ENCODE measurements at regions not wholly inside any gene's neighbourhood (a gene's known extent, or its start where the extent isn't known, plus 50 kb on each side); places are given as distances from the start of the nearest gene placed in this dataset.

DNA sequence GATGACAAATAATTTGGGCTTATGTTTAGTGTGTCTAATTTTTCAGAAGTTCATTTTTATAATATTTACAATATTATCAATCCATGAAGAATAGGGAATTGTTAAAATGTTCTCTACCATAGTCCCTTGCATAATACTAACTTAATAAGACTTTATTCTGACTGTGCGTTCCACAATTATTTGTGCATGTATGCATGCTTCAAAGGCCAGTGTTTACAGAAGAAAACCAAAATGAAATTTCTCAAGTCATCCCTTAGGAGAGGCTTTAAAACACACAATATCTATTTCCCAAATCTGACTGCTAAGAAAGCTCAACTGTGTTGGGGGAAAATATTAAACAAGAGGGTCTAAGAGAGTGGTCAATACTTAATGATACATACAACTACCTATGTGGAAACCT lies 226.3 kb upstream of the ANKRD50 start:
- Histone ChIP-seq H3K4me3 (ENCODE audit: control insufficient read depth in 1 of 2, extremely low read depth in 1 of 2, low read length in 1 of 2) (no peak overlapping the region), H3K27ac (ENCODE audit: low read length) (no peak overlapping the region), H3K27me3 (replicated peaks in 1 of 2; ENCODE audit: control insufficient read depth in 2 of 2, extremely low read depth in 1 of 2, insufficient read depth in 2 of 2, low read length in 1 of 2) (no peaks in the 10 kb centered on the region), H3K36me3 (ENCODE audit: control insufficient read depth in 2 of 2, extremely low read depth in 1 of 2, insufficient read depth in 1 of 2, low read length in 1 of 2) (no peaks in the 10 kb centered on the region), H3K4me1 (ENCODE audit: control insufficient read depth in 1 of 2, extremely low read depth in 1 of 2, insufficient read depth in 2 of 2, low read length in 2 of 2) (no peaks in the 10 kb centered on the region), H3K9me3 (no peaks in the 10 kb centered on the region)
- no peak for DNase-seq
- no peak overlapping the region for H3K27ac Mint-ChIP-seq
- CTCF ChIA-PET = no interaction called here
- H3K27me3 Mint-ChIP-seq = no peaks in the 10 kb centered on the region
- H3K4me1 Mint-ChIP-seq = no peaks in the 10 kb centered on the region
- POLR2A ChIA-PET = no interaction called here
- no peak overlapping the region for H3K4me3 Mint-ChIP-seq
- ATAC-seq (replicated peaks in 1 of 4) = no peak
- peaks cover 0 to 10% (median 0%) of the 10 kb centered on the region in 3 donors for H3K9me3 Mint-ChIP-seq
- no peaks in the 10 kb centered on the region for H3K36me3 Mint-ChIP-seq
- no CpG with 5 or more reads among the region's 1 CpG for WGBS (ENCODE audit: insufficient coverage)

DNA sequence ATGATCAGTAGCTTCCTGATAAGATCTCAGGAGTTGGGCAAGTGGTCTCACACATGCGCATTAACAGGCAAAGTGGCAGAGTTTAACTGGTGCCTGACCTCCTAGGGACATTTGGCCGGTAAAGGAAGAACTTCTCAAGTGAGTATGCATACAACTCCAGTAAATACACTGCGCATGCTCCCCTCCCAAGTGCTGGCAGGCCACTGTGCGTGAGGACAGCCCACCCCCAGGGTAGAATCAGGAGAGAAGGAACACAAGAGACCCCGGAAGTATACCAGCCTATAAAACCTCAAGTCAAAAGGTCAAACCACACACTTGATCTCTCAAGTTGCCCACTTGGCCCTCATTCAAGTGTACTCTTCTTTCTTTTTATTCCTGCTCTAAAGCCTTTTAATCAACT lies 225.5 kb upstream of the ANKRD50 start:
- Histone ChIP-seq H3K36me3 (ENCODE audit: control insufficient read depth in 2 of 2, extremely low read depth in 1 of 2, insufficient read depth in 1 of 2, low read length in 1 of 2) (no peaks in the 10 kb centered on the region), H3K27ac (ENCODE audit: low read length) (no peak overlapping the region), H3K4me3 (ENCODE audit: control insufficient read depth in 1 of 2, extremely low read depth in 1 of 2, low read length in 1 of 2) (no peak overlapping the region), H3K27me3 (replicated peaks in 1 of 2; ENCODE audit: control insufficient read depth in 2 of 2, extremely low read depth in 1 of 2, insufficient read depth in 2 of 2, low read length in 1 of 2) (no peaks in the 10 kb centered on the region), H3K4me1 (ENCODE audit: control insufficient read depth in 1 of 2, extremely low read depth in 1 of 2, insufficient read depth in 2 of 2, low read length in 2 of 2) (no peaks in the 10 kb centered on the region), H3K9me3 (no peaks in the 10 kb centered on the region)
- CTCF ChIA-PET = no interaction called here
- H3K27me3 Mint-ChIP-seq = no peaks in the 10 kb centered on the region
- POLR2A ChIA-PET = no interaction called here
- DNase-seq (no peak), ATAC-seq (replicated peaks in 1 of 4) (no peak)
- no peak overlapping the region for H3K27ac Mint-ChIP-seq
- H3K4me3 Mint-ChIP-seq = no peak overlapping the region
- H3K4me1 Mint-ChIP-seq = no peaks in the 10 kb centered on the region
- WGBS (ENCODE audit: insufficient coverage) = 72% methylated on average over 4 of the region's 5 CpGs
- H3K36me3 Mint-ChIP-seq = no peaks in the 10 kb centered on the region
- peaks cover 0 to 10% (median 0%) of the 10 kb centered on the region in 3 donors for H3K9me3 Mint-ChIP-seq

DNA sequence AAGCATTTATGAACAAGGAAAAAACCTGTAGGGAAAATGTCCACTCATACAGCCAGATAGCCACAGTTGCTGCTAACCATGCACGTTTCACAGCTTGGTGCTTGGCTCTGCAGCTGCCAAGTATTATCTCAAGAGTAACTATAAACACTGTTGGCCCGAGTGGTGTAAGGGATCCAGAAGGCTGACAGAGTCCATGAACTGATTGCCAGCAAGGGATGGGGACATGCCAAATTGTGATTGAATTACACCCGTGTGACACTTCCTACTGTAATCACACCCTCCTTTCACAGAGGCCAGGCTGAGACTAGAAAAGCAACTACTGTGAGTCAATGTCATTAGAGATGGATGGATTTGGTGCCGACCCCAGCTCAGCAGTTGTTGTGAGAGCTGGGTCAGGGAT lies 223.9 kb upstream of the ANKRD50 start:
- no peak overlapping the region for H3K4me3 Mint-ChIP-seq
- ATAC-seq (replicated peaks in 1 of 4) (no peak), DNase-seq (no peak)
- 47% methylated on average over 2 of the region's 4 CpGs for WGBS (ENCODE audit: insufficient coverage)
- no peaks in the 10 kb centered on the region for H3K27me3 ChIP-seq (replicated peaks in 1 of 2; ENCODE audit: control insufficient read depth in 2 of 2, extremely low read depth in 1 of 2, insufficient read depth in 2 of 2, low read length in 1 of 2)
- no peak overlapping the region for H3K27ac ChIP-seq (ENCODE audit: low read length)
- POLR2A ChIA-PET = no interaction called here
- CTCF ChIA-PET = no interaction called here
- no peak overlapping the region for H3K4me3 ChIP-seq (ENCODE audit: control insufficient read depth in 1 of 2, extremely low read depth in 1 of 2, low read length in 1 of 2)
- no peaks in the 10 kb centered on the region for H3K4me1 Mint-ChIP-seq
- H3K27me3 Mint-ChIP-seq = no peaks in the 10 kb centered on the region
- no peaks in the 10 kb centered on the region for H3K36me3 ChIP-seq (ENCODE audit: control insufficient read depth in 2 of 2, extremely low read depth in 1 of 2, insufficient read depth in 1 of 2, low read length in 1 of 2)
- H3K27ac Mint-ChIP-seq = no peak overlapping the region
- no peaks in the 10 kb centered on the region for H3K4me1 ChIP-seq (ENCODE audit: control insufficient read depth in 1 of 2, extremely low read depth in 1 of 2, insufficient read depth in 2 of 2, low read length in 2 of 2)
- H3K9me3 ChIP-seq = no peaks in the 10 kb centered on the region
- peaks cover 0 to 10% (median 0%) of the 10 kb centered on the region in 3 donors for H3K9me3 Mint-ChIP-seq
- no peaks in the 10 kb centered on the region for H3K36me3 Mint-ChIP-seq

DNA sequence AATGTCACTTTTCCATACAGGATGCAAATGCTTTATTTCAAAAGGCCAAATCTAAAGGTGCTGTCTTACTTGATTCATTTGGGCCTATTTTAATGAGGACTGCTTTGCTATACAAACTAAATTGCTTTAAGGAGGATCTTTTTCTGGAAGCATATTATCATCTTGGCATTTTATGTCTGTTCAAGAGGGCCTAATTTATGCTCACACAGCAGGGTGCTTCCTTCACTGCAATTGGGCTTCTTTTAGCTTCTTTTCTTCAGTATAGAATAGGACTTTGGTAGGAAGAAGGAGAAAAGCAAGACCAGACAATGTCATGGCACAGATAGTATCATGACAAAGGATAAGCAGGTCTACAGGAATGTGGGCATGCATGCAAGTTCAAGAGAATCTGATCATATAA lies 222.4 kb upstream of the ANKRD50 start:
- Mint-ChIP-seq H3K27me3 (no peaks in the 10 kb centered on the region), H3K27ac (no peak overlapping the region), H3K4me1 (no peaks in the 10 kb centered on the region), H3K36me3 (no peaks in the 10 kb centered on the region), H3K9me3 (peaks cover 0 to 10% (median 2%) of the 10 kb centered on the region in 3 donors), H3K4me3 (no peak overlapping the region)
- Histone ChIP-seq H3K4me3 (ENCODE audit: control insufficient read depth in 1 of 2, extremely low read depth in 1 of 2, low read length in 1 of 2) (no peak overlapping the region), H3K36me3 (ENCODE audit: control insufficient read depth in 2 of 2, extremely low read depth in 1 of 2, insufficient read depth in 1 of 2, low read length in 1 of 2) (no peaks in the 10 kb centered on the region), H3K9me3 (no peaks in the 10 kb centered on the region), H3K27me3 (replicated peaks in 1 of 2; ENCODE audit: control insufficient read depth in 2 of 2, extremely low read depth in 1 of 2, insufficient read depth in 2 of 2, low read length in 1 of 2) (no peaks in the 10 kb centered on the region), H3K4me1 (ENCODE audit: control insufficient read depth in 1 of 2, extremely low read depth in 1 of 2, insufficient read depth in 2 of 2, low read length in 2 of 2) (no peaks in the 10 kb centered on the region), H3K27ac (ENCODE audit: low read length) (no peak overlapping the region)
- no peak for DNase-seq
- POLR2A ChIA-PET = no interaction called here
- CTCF ChIA-PET = no interaction called here
- no peak for ATAC-seq (replicated peaks in 1 of 4)

DNA sequence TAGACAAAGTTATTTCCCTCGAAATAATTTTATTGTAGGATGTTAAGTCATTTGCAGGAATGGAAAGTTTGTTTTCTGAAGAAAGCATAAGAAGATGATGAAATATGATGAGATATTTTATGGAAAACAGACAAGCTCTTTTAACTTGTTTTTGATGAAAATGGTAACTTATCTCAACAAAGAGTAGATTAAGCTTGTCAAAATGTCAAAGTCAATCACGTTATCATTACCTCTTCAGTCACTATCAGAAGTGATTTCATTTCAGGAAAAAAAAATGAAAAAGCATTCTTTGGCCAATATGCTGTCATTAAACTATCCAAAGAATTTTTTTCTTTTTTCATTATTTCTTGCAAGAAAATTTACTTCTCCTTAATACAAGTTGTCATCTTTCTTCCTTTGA lies 221.0 kb upstream of the ANKRD50 start:
- no peak overlapping the region for H3K4me3 ChIP-seq (ENCODE audit: control insufficient read depth in 1 of 2, extremely low read depth in 1 of 2, low read length in 1 of 2)
- no CpG with 5 or more reads among the region's 2 CpGs for WGBS (ENCODE audit: insufficient coverage)
- H3K9me3 ChIP-seq = no peaks in the 10 kb centered on the region
- CTCF ChIA-PET = no interaction called here
- no peaks in the 10 kb centered on the region for H3K27me3 ChIP-seq (replicated peaks in 1 of 2; ENCODE audit: control insufficient read depth in 2 of 2, extremely low read depth in 1 of 2, insufficient read depth in 2 of 2, low read length in 1 of 2)
- Mint-ChIP-seq H3K4me1 (no peaks in the 10 kb centered on the region), H3K27ac (no peak overlapping the region), H3K27me3 (no peaks in the 10 kb centered on the region), H3K9me3 (peaks cover 0 to 7% (median 2%) of the 10 kb centered on the region in 3 donors), H3K36me3 (no peaks in the 10 kb centered on the region), H3K4me3 (no peak overlapping the region)
- ATAC-seq (replicated peaks in 1 of 4) (no peak), DNase-seq (no peak)
- no peaks in the 10 kb centered on the region for H3K4me1 ChIP-seq (ENCODE audit: control insufficient read depth in 1 of 2, extremely low read depth in 1 of 2, insufficient read depth in 2 of 2, low read length in 2 of 2)
- no peaks in the 10 kb centered on the region for H3K36me3 ChIP-seq (ENCODE audit: control insufficient read depth in 2 of 2, extremely low read depth in 1 of 2, insufficient read depth in 1 of 2, low read length in 1 of 2)
- POLR2A ChIA-PET = interaction anchor here (0.5 to 0.7 kb wide), 3 partner anchors 9 to 18 kb away, joined by 3 to 4 read pairs (median 3); no protein-coding TSS in a partner anchor
- no peak overlapping the region for H3K27ac ChIP-seq (ENCODE audit: low read length)

DNA sequence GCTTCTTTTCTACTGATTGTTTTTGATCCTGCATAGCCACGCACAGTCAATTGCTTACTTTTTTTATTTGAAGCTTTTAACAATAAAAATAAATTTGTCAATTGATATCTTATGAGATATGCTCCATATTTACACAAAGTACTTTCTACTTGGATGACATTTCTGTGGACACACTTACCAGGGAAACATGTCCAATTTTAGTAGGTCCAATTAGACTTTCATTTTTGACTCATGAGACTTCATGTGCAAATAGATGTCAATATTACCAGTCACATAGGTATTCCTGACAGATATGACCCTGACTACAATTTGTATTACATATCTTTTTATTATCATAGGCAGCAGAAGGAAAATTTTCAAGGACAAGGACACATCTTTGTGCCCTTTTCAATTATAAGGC lies 219.9 kb upstream of the ANKRD50 start:
- H3K9me3 ChIP-seq = no peaks in the 10 kb centered on the region

DNA sequence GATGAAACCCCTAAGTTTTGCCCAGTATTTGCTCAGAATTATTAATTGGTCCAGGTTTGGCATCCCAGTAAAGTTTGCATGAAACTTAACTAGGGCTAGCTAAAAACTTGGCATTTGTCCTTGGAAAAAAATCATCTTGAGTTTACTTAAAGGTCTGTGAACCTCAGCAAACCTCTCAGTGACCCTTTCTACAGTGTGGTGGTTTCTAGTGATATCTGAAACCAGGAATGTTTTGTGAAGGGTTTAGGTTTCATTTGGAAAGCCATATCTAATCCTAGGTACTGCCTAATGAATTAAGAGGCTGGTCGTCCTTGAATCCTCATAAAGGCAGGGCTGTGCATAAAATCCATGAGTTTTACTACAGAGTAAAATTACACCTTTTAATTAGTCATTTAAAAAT lies 218.5 kb upstream of the ANKRD50 start:
- Histone ChIP-seq H3K9me3 (no peaks in the 10 kb centered on the region), H3K36me3 (ENCODE audit: control insufficient read depth in 2 of 2, extremely low read depth in 1 of 2, insufficient read depth in 1 of 2, low read length in 1 of 2) (no peaks in the 10 kb centered on the region), H3K27me3 (replicated peaks in 1 of 2; ENCODE audit: control insufficient read depth in 2 of 2, extremely low read depth in 1 of 2, insufficient read depth in 2 of 2, low read length in 1 of 2) (no peaks in the 10 kb centered on the region), H3K27ac (ENCODE audit: low read length) (no peak overlapping the region), H3K4me1 (ENCODE audit: control insufficient read depth in 1 of 2, extremely low read depth in 1 of 2, insufficient read depth in 2 of 2, low read length in 2 of 2) (no peaks in the 10 kb centered on the region), H3K4me3 (ENCODE audit: control insufficient read depth in 1 of 2, extremely low read depth in 1 of 2, low read length in 1 of 2) (no peak overlapping the region)
- peaks cover 0 to 5% (median 0%) of the 10 kb centered on the region in 3 donors for H3K9me3 Mint-ChIP-seq
- ChIA-PET CTCF (no interaction called here), POLR2A (no interaction called here)
- ATAC-seq (replicated peaks in 1 of 4) (no peak), DNase-seq (no peak)
- H3K27me3 Mint-ChIP-seq = no peaks in the 10 kb centered on the region
- WGBS (ENCODE audit: insufficient coverage) = no CpG with 5 or more reads among the region's 1 CpG
- no peak overlapping the region for H3K4me3 Mint-ChIP-seq
- no peaks in the 10 kb centered on the region for H3K4me1 Mint-ChIP-seq
- no peak overlapping the region for H3K27ac Mint-ChIP-seq
- no peaks in the 10 kb centered on the region for H3K36me3 Mint-ChIP-seq

More for the DNA sequence above, 219.9 kb upstream of the ANKRD50 start:
- CTCF ChIA-PET = no interaction called here
- ATAC-seq (replicated peaks in 1 of 4) (no peak), DNase-seq (no peak)
- Mint-ChIP-seq H3K27ac (no peak overlapping the region), H3K36me3 (no peaks in the 10 kb centered on the region), H3K9me3 (peaks cover 0 to 7% (median 5%) of the 10 kb centered on the region in 3 donors), H3K27me3 (no peaks in the 10 kb centered on the region), H3K4me1 (no peaks in the 10 kb centered on the region), H3K4me3 (no peak overlapping the region)
- Histone ChIP-seq H3K36me3 (ENCODE audit: control insufficient read depth in 2 of 2, extremely low read depth in 1 of 2, insufficient read depth in 1 of 2, low read length in 1 of 2) (no peaks in the 10 kb centered on the region), H3K27ac (ENCODE audit: low read length) (no peak overlapping the region), H3K4me1 (ENCODE audit: control insufficient read depth in 1 of 2, extremely low read depth in 1 of 2, insufficient read depth in 2 of 2, low read length in 2 of 2) (no peaks in the 10 kb centered on the region), H3K27me3 (replicated peaks in 1 of 2; ENCODE audit: control insufficient read depth in 2 of 2, extremely low read depth in 1 of 2, insufficient read depth in 2 of 2, low read length in 1 of 2) (no peaks in the 10 kb centered on the region), H3K4me3 (ENCODE audit: control insufficient read depth in 1 of 2, extremely low read depth in 1 of 2, low read length in 1 of 2) (no peak overlapping the region)
- no CpG with 5 or more reads among the region's 1 CpG for WGBS (ENCODE audit: insufficient coverage)
- POLR2A ChIA-PET = no interaction called here
